HepG2 (cell line): ENCODE measurements at regions not wholly inside any gene's neighbourhood (a gene's known extent, or its start where the extent isn't known, plus 50 kb on each side); places are given as distances from the start of the nearest gene placed in this dataset.

Experiments used
- ELK4 ChIP-seq: sonication (generic); formaldehyde crosslinking; IDR thresholded peaks from 2 replicates; pipeline ENCODE4 v1.9.0; 2021; ENCODE audit warnings: missing genetic modification reagents, borderline replicate concordance
- ETV5 ChIP-seq: IDR thresholded peaks from 2 replicates; pipeline ENCODE4 v1.6.1; 2018; ENCODE audit warnings: missing biosample characterization, missing genetic modification reagents, inconsistent platforms, borderline replicate concordance
- HHEX ChIP-seq: IDR thresholded peaks from 2 replicates; pipeline ENCODE4 v1.6.1; 2016; ENCODE audit warnings: control low read depth
- HNF4G ChIP-seq, 2 experiments: sonication (generic) in 1 of 2; formaldehyde crosslinking in 1 of 2; IDR thresholded peaks; 2 replicates each; pipeline versions ENCODE4 v1.4.0 to v1.6.1; 2011 to 2020; ENCODE audit warnings: borderline replicate concordance in 2 of 2, low read depth in 2 of 2, mild to moderate bottlenecking in 2 of 2, low read length in 1 of 2, missing genetic modification reagents in 1 of 2, moderate library complexity in 1 of 2
- HOXA9 ChIP-seq: sonication (generic); formaldehyde crosslinking; IDR thresholded peaks from 2 replicates; pipeline ENCODE4 v1.8.1; 2022; ENCODE audit warnings: missing genetic modification reagents, mild to moderate bottlenecking, moderate library complexity, borderline replicate concordance
- IRF1 ChIP-seq: sonication (generic); formaldehyde crosslinking; IDR thresholded peaks from 2 replicates; pipeline ENCODE4 v1.4.0; 2020; ENCODE audit warnings: low read depth, mild to moderate bottlenecking, missing genetic modification reagents
- KDM5B ChIP-seq: sonication (generic); formaldehyde crosslinking; IDR thresholded peaks from 2 replicates; pipeline ENCODE4 v1.4.0; 2020; ENCODE audit warnings: missing genetic modification reagents, mild to moderate bottlenecking, borderline replicate concordance
- POLR2A ChIP-seq, 2 experiments: IDR thresholded peaks; 2 replicates each; pipeline ENCODE4 v1.6.1; 2011; ENCODE audit warnings: low read depth in 2 of 2, low read length in 2 of 2, mild to moderate bottlenecking in 1 of 2, moderate library complexity in 1 of 2; ENCODE audit not compliant: insufficient read depth in 1 of 2
- RBFOX2 ChIP-seq: fragments of 200-400 bp; formaldehyde crosslinking; IDR thresholded peaks from 2 replicates; pipeline ENCODE4 v1.6.1; 2017; ENCODE audit warnings: low read depth, mild to moderate bottlenecking, low read length
- RFX1 ChIP-seq: fragments of 450-650 bp; IDR thresholded peaks from 2 replicates; pipeline ENCODE4 v1.6.1; 2017
- TEAD2 ChIP-seq: sonication (generic); formaldehyde crosslinking; IDR thresholded peaks from 2 replicates; pipeline ENCODE4 v1.9.0; 2021; ENCODE audit warnings: missing genetic modification reagents
- TERF1 ChIP-seq: sonication (generic); formaldehyde crosslinking; IDR thresholded peaks from 2 replicates; pipeline ENCODE4 v1.8.0; 2022; ENCODE audit warnings: mild to moderate bottlenecking, missing genetic modification reagents, moderate library complexity
- ZNF280B ChIP-seq: sonication (generic); formaldehyde crosslinking; IDR thresholded peaks from 2 replicates; pipeline ENCODE4 v1.5.0; 2020; ENCODE audit warnings: missing genetic modification reagents, mild to moderate bottlenecking, borderline replicate concordance
- ZNF317 ChIP-seq: sonication (generic); formaldehyde crosslinking; IDR thresholded peaks from 2 replicates; pipeline ENCODE4 v1.5.0; 2020; ENCODE audit warnings: mild to moderate bottlenecking, missing genetic modification reagents
- ZNF761 ChIP-seq: sonication (generic); formaldehyde crosslinking; conservative IDR thresholded peaks from 2 replicates; pipeline ENCODE4 v1.4.0; 2020; ENCODE audit warnings: mild to moderate bottlenecking, missing genetic modification reagents
- TF ChIP-seq, protein P1 (sequence below): sonication (generic); formaldehyde crosslinking; IDR thresholded peaks from 2 replicates; pipeline ENCODE4 v1.8.0; 2022; ENCODE audit warnings: missing genetic modification reagents, low read depth, mild to moderate bottlenecking, borderline replicate concordance
- TF ChIP-seq, protein P2 (sequence below): sonication (generic); formaldehyde crosslinking; IDR thresholded peaks from 2 replicates; pipeline ENCODE4 v1.4.0; 2020; ENCODE audit warnings: missing genetic modification reagents

GRCh38 chr10:25078658-25079431 is 62.4 kb downstream of the THNSL1 start (continued):
- TF ChIP-seq, protein P1, sequence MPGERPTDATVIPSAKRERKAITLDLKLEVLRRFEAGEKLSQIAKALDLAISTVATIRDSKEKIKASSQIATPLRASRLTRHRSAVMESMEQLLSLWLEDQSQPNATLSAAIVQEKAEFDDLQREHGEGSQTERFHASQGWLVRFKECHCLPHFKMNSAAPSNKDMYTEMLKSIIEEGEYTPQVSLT (CRISPR knock-in tag) = no peak
- TF ChIP-seq POLR2A (IDR thresholded peaks at IDR 0.05; ENCODE audit: insufficient read depth in 1 of 2, low read depth in 2 of 2, low read length in 2 of 2) (peak in 1 of 2 experiments; percentile 57; a peak in 1 of 4 replicates), KDM5B (CRISPR knock-in tag) (no peak), TEAD2 (CRISPR knock-in tag) (no peak), TERF1 (CRISPR knock-in tag) (no peak), ZNF761 (CRISPR knock-in tag) (no peak), RBFOX2 (peak; percentile 68), HOXA9 (CRISPR knock-in tag) (no peak), ELK4 (CRISPR knock-in tag) (no peak), RFX1 (no peak), IRF1 (CRISPR knock-in tag) (no peak), ZNF317 (CRISPR knock-in tag) (no peak), HHEX (CRISPR knock-in tag) (no peak), ETV5 (CRISPR knock-in tag) (no peak), HNF4G (IDR thresholded peaks at IDR 0.05; ENCODE audit: borderline replicate concordance, low read depth, low read length) (peak; percentile 66), HNF4G (CRISPR knock-in tag; IDR thresholded peaks at IDR 0.05; ENCODE audit: borderline replicate concordance, low read depth) (no peak), ZNF280B (no peak)
- TF ChIP-seq, protein P2, sequence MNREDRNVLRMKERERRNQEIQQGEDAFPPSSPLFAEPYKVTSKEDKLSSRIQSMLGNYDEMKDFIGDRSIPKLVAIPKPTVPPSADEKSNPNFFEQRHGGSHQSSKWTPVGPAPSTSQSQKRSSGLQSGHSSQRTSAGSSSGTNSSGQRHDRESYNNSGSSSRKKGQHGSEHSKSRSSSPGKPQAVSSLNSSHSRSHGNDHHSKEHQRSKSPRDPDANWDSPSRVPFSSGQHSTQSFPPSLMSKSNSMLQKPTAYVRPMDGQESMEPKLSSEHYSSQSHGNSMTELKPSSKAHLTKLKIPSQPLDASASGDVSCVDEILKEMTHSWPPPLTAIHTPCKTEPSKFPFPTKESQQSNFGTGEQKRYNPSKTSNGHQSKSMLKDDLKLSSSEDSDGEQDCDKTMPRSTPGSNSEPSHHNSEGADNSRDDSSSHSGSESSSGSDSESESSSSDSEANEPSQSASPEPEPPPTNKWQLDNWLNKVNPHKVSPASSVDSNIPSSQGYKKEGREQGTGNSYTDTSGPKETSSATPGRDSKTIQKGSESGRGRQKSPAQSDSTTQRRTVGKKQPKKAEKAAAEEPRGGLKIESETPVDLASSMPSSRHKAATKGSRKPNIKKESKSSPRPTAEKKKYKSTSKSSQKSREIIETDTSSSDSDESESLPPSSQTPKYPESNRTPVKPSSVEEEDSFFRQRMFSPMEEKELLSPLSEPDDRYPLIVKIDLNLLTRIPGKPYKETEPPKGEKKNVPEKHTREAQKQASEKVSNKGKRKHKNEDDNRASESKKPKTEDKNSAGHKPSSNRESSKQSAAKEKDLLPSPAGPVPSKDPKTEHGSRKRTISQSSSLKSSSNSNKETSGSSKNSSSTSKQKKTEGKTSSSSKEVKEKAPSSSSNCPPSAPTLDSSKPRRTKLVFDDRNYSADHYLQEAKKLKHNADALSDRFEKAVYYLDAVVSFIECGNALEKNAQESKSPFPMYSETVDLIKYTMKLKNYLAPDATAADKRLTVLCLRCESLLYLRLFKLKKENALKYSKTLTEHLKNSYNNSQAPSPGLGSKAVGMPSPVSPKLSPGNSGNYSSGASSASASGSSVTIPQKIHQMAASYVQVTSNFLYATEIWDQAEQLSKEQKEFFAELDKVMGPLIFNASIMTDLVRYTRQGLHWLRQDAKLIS (CRISPR knock-in tag) = no peak
